Hepatocyte (in vitro differentiated cells): ENCODE measurements at regions not wholly inside any gene's neighbourhood (a gene's known extent, or its start where the extent isn't known, plus 50 kb on each side); places are given as distances from the start of the nearest gene placed in this dataset. TPM values are rescaled to one million over a fixed set of nuclear protein-coding genes. Genes with fewer than 3 reads are reported as not detected.

ENCODE experiments used
- DNase-seq: peaks from one replicate; pipeline ENCODE4 v3.0.0-alpha.2; 2016; ENCODE audit warnings: low spot score
- H2AFZ ChIP-seq: fragments of 200-600 bp; sonication (generic); 2 replicates; pipeline ENCODE4 v1.6.0; 2016; ENCODE audit warnings: antibody characterized with exemption, mild to moderate bottlenecking
- H3K27ac ChIP-seq: fragments of 200-600 bp; sonication (generic); 2 replicates; pipeline ENCODE4 v1.5.1; 2016; ENCODE audit warnings: mild to moderate bottlenecking
- H3K27me3 ChIP-seq: fragments of 200-600 bp; sonication (generic); 2 replicates; pipeline ENCODE4 v1.6.1; 2016
- H3K36me3 ChIP-seq: fragments of 200-600 bp; sonication (generic); replicated peaks from 2 replicates; pipeline ENCODE4 v1.5.1; 2016; ENCODE audit warnings: low read depth; ENCODE audit not compliant: insufficient read depth
- H3K4me1 ChIP-seq: fragments of 200-600 bp; sonication (generic); 2 replicates; pipeline ENCODE4 v1.5.1; 2016; ENCODE audit warnings: mild to moderate bottlenecking, moderate library complexity; ENCODE audit not compliant: insufficient read depth
- H3K4me2 ChIP-seq: fragments of 200-600 bp; sonication (generic); 2 replicates; pipeline ENCODE4 v1.6.0; 2016
- H3K4me3 ChIP-seq: fragments of 200-600 bp; sonication (generic); 2 replicates; pipeline ENCODE4 v1.5.1; 2016; ENCODE audit warnings: mild to moderate bottlenecking
- H3K79me2 ChIP-seq: fragments of 200-600 bp; sonication (generic); 2 replicates; pipeline ENCODE4 v1.6.0; 2017; ENCODE audit warnings: mild to moderate bottlenecking
- H3K9me2 ChIP-seq: fragments of 200-600 bp; sonication (generic); replicated peaks from 2 replicates; pipeline ENCODE4 v1.6.0; 2017; ENCODE audit warnings: mild to moderate bottlenecking; ENCODE audit not compliant: insufficient read depth
- H3K9me3 ChIP-seq: fragments of 200-600 bp; sonication (generic); 2 replicates; pipeline ENCODE4 v1.5.1; 2016; ENCODE audit warnings: low read depth, mild to moderate bottlenecking
- H4K20me1 ChIP-seq: fragments of 200-600 bp; sonication (generic); 2 replicates; pipeline ENCODE4 v1.6.0; 2016; ENCODE audit warnings: mild to moderate bottlenecking; ENCODE audit not compliant: insufficient read depth, poor library complexity, severe bottlenecking
- CTCF ChIP-seq: fragments of 200-600 bp; sonication (generic); IDR thresholded peaks from 2 replicates; pipeline ENCODE4 v1.5.1; 2016; ENCODE audit warnings: antibody characterized with exemption, mild to moderate bottlenecking; ENCODE audit not compliant: poor library complexity
- EZH2 ChIP-seq: fragments of 200-600 bp; sonication (generic); IDR thresholded peaks from 2 replicates; pipeline ENCODE4 v1.6.1; 2016; ENCODE audit warnings: antibody characterized with exemption, mild to moderate bottlenecking, borderline replicate concordance
- EZH2phosphoT487 ChIP-seq: fragments of 200-600 bp; sonication (generic); IDR thresholded peaks from one replicate; pipeline ENCODE4 v1.6.1; 2018; ENCODE audit warnings: antibody characterized with exemption, mild to moderate bottlenecking, low read depth, moderate library complexity; ENCODE audit not compliant: unreplicated experiment, severe bottlenecking
- WGBS: methylation state at CpG from one replicate; pipeline ENCODE4 v1.1.6; 2016; ENCODE audit warnings: low lambda C conversion rate; ENCODE audit errors: missing lambda C conversion rate; 5-methylcytosine and 5-hydroxymethylcytosine counted together
- microRNA counts: library from miRNA; unstranded; fragments of <30 nt; microRNA quantifications from one replicate; lab custom pipeline; 2017
- microRNA-seq: library from miRNA; unstranded; fragments of <30 nt; microRNA quantifications from one replicate; pipeline ENCODE4, GENCODE V29; 2017
- small RNA-seq: library from RNA; depleted of rRNA; stranded (forward); fragments of <200 nt; gene quantifications from one replicate; pipeline ENCODE3, GENCODE V24; 2014

GRCh38 chr18:37624318-37624717, 58.7 kb upstream of the CELF4 start:
- Histone ChIP-seq H4K20me1 (no peaks in the 10 kb centered on the region), H3K9me2 (no peaks in the 10 kb centered on the region), H2AFZ (no peak overlapping the region), H3K27me3 (peaks cover 4% of the 10 kb centered on the region), H3K4me2 (no peak overlapping the region), H3K27ac (no peak overlapping the region), H3K4me1 (no peaks in the 10 kb centered on the region), H3K79me2 (no peaks in the 10 kb centered on the region), H3K4me3 (no peak overlapping the region), H3K9me3 (no peaks in the 10 kb centered on the region), H3K36me3 (no peaks in the 10 kb centered on the region)
- 58% methylated on average over 2 of the region's 2 CpGs for WGBS
- TF ChIP-seq CTCF (no peak), EZH2 (no peak), EZH2phosphoT487 (no peak)
- no peak for DNase-seq

GRCh38 chr18:37619964-37620363, 54.4 kb upstream of the CELF4 start:
- no peak overlapping the region for H3K4me2 ChIP-seq
- no peaks in the 10 kb centered on the region for H3K79me2 ChIP-seq
- H3K9me3 ChIP-seq, result no peaks in the 10 kb centered on the region
- no peak overlapping the region for H2AFZ ChIP-seq
- 81% methylated on average over 4 of the region's 4 CpGs for whole genome bisulfite sequencing
- DNase-seq, result no peak
- H3K4me1 ChIP-seq, result no peaks in the 10 kb centered on the region
- TF ChIP-seq EZH2phosphoT487 (no peak), CTCF (no peak), EZH2 (no peak)
- H3K27ac ChIP-seq, result no peak overlapping the region
- no peaks in the 10 kb centered on the region for H3K27me3 ChIP-seq
- no peaks in the 10 kb centered on the region for H3K9me2 ChIP-seq
- H3K36me3 ChIP-seq, result no peaks in the 10 kb centered on the region
- no peaks in the 10 kb centered on the region for H4K20me1 ChIP-seq
- no peak overlapping the region for H3K4me3 ChIP-seq

GRCh38 chr18:37617623-37618022, 52.0 kb upstream of the CELF4 start:
- no peak for DNase-seq
- no peak for TF ChIP-seq CTCF
- TF ChIP-seq EZH2, result no peak
- TF ChIP-seq EZH2phosphoT487, result no peak
- Histone ChIP-seq H3K27ac (no peak overlapping the region), H3K4me1 (no peaks in the 10 kb centered on the region), H3K4me2 (no peak overlapping the region), H3K79me2 (no peaks in the 10 kb centered on the region), H3K9me3 (no peaks in the 10 kb centered on the region), H4K20me1 (no peaks in the 10 kb centered on the region), H3K27me3 (no peaks in the 10 kb centered on the region), H3K4me3 (no peak overlapping the region), H3K9me2 (no peaks in the 10 kb centered on the region), H2AFZ (no peak overlapping the region), H3K36me3 (no peaks in the 10 kb centered on the region)
- WGBS, result 61% methylated on average over 2 of the region's 2 CpGs

MicroRNAs encoded in the stretch of these regions (microRNA counts, 767-probe panel; counts per million panel counts)
- microRNA hsa-miR-924 (lab: Ali Mortazavi, UCI), result not detected

Small RNAs in the stretch of these regions (microRNA-seq; reads per million reads assigned to microRNA genes)
- gene MIR4318, result not detected
- not detected for gene MIR5583-1
- gene MIR5583-2, result not detected
- gene MIR924, result not detected

Small RNAs in the stretch of these regions (small RNA-seq; reads per million reads assigned to genes)
- not detected for gene AC011712.1
- gene MIR4318, result not detected
- gene MIR5583-1, result not detected
- not detected for gene RN7SKP182
- gene RNU6-1242P, result not detected
- not detected for gene RNU6-706P
